K562 (cell line): ENCODE measurements at regions not wholly inside any gene's neighbourhood (a gene's known extent, or its start where the extent isn't known, plus 50 kb on each side); places are given as distances from the start of the nearest gene placed in this dataset.

Source experiments
- ELK3 ChIP-seq: fragments of 450-650 bp; formaldehyde crosslinking; IDR thresholded peaks from 2 replicates; pipeline ENCODE4 v1.4.0; 2020; ENCODE audit warnings: mild to moderate bottlenecking
- FOXA3 ChIP-seq, 2 experiments: fragments of 450-650 bp in 1 of 2; sonication (generic) in 1 of 2; formaldehyde crosslinking; IDR thresholded peaks in 1 of 2; conservative IDR thresholded peaks in 1 of 2; 2 replicates each; pipeline versions ENCODE4 v1.4.0 to v1.8.0; 2020 to 2022; ENCODE audit warnings: mild to moderate bottlenecking in 2 of 2, missing genetic modification reagents in 1 of 2
- FOXJ3 ChIP-seq: sonication (generic); formaldehyde crosslinking; IDR thresholded peaks from 2 replicates; pipeline ENCODE4 v1.4.0; 2020; ENCODE audit warnings: mild to moderate bottlenecking, missing genetic modification reagents
- FOXK2 ChIP-seq, 2 experiments: fragments of 450-650 bp; IDR thresholded peaks in 1 of 2; conservative IDR thresholded peaks in 1 of 2; 2 replicates each; pipeline ENCODE4 v1.6.1; 2016; ENCODE audit warnings: low read depth in 2 of 2, mild to moderate bottlenecking in 1 of 2
- HOMEZ ChIP-seq: fragments of 250-450 bp; sonication (Bioruptor Pico); IDR thresholded peaks from 2 replicates; pipeline ENCODE4 v1.4.0; 2020; ENCODE audit warnings: mild to moderate bottlenecking, moderate library complexity
- KLF13 ChIP-seq: fragments of 450-650 bp; IDR thresholded peaks from 2 replicates; pipeline ENCODE4 v1.6.1; 2016; ENCODE audit warnings: missing genetic modification characterization, low read depth, mild to moderate bottlenecking, missing compliant biosample characterization, moderate library complexity, borderline replicate concordance
- L3MBTL2 ChIP-seq: fragments of 450-650 bp; IDR thresholded peaks from 2 replicates; pipeline ENCODE4 v1.6.1; 2016; ENCODE audit warnings: mild to moderate bottlenecking, moderate library complexity
- LEF1 ChIP-seq: fragments of 450-650 bp; IDR thresholded peaks from 2 replicates; pipeline ENCODE4 v1.6.1; 2016; ENCODE audit warnings: mild to moderate bottlenecking
- MXD1 ChIP-seq: fragments of 250-450 bp; sonication (Bioruptor Pico); IDR thresholded peaks from 2 replicates; pipeline ENCODE4 v1.8.0; 2021; ENCODE audit warnings: borderline replicate concordance, mild to moderate bottlenecking, moderate library complexity; ENCODE audit not compliant: poor library complexity, severe bottlenecking
- SRSF9 ChIP-seq: fragments of 200-400 bp; formaldehyde crosslinking; IDR thresholded peaks from 2 replicates; pipeline ENCODE4 v1.6.1; 2017; ENCODE audit warnings: low read depth, low read length, borderline replicate concordance
- TCF15 ChIP-seq: fragments of 250-450 bp; sonication (Bioruptor Pico); IDR thresholded peaks from 2 replicates; pipeline ENCODE4 v1.8.0; 2022; ENCODE audit warnings: moderate library complexity, mild to moderate bottlenecking, inconsistent platforms
- TEAD4 ChIP-seq, 2 experiments: sonication (generic) in 1 of 2; formaldehyde crosslinking in 1 of 2; IDR thresholded peaks; 2 replicates each; pipeline versions ENCODE4 v1.6.1 to v1.8.0; 2012 to 2022; ENCODE audit warnings: borderline replicate concordance in 1 of 2, inconsistent platforms in 1 of 2, low read length in 1 of 2, mild to moderate bottlenecking in 1 of 2, missing genetic modification reagents in 1 of 2
- ZNF146 ChIP-seq: IDR thresholded peaks from one replicate; pipeline ENCODE4 v1.6.1; 2018; ENCODE audit warnings: missing compliant biosample characterization; ENCODE audit not compliant: unreplicated experiment
- ZNF165 ChIP-seq: fragments of 250-450 bp; sonication (Bioruptor Pico); IDR thresholded peaks from 2 replicates; pipeline ENCODE4 v1.4.0; 2020; ENCODE audit warnings: borderline replicate concordance
- ZNF197 ChIP-seq: fragments of 200-800 bp; sonication (Bioruptor generic); IDR thresholded peaks from 2 replicates; pipeline ENCODE4 v1.6.1; 2016; ENCODE audit warnings: low read depth, missing genetic modification characterization, missing compliant biosample characterization
- ZNF354B ChIP-seq: fragments of 250-450 bp; sonication (Bioruptor Pico); IDR thresholded peaks from 2 replicates; pipeline ENCODE4 v1.4.0; 2020
- ZNF609 ChIP-seq: sonication (generic); formaldehyde crosslinking; IDR thresholded peaks from 2 replicates; pipeline ENCODE4 v1.8.1; 2023; ENCODE audit warnings: missing genetic modification reagents, mild to moderate bottlenecking, borderline replicate concordance
- ZSCAN29 ChIP-seq: fragments of 450-650 bp; IDR thresholded peaks from 2 replicates; pipeline ENCODE4 v1.6.1; 2017

- TF ChIP-seq ZNF165 = no peak
- no peak for TF ChIP-seq LEF1
- no peak for TF ChIP-seq ZNF146 (CRISPR knock-in tag)
- no peak for TF ChIP-seq ZNF197 (CRISPR knock-in tag)
- no peak for TF ChIP-seq FOXK2 (conservative IDR thresholded peaks at IDR 0.05 in 1 of 2, IDR thresholded peaks at IDR 0.05 in 1 of 2; ENCODE audit: low read depth in 2 of 2)
- TF ChIP-seq FOXA3 (CRISPR knock-in tag; conservative IDR thresholded peaks at IDR 0.05 in 1 of 2, IDR thresholded peaks at IDR 0.05 in 1 of 2) = no peak
- no peak for TF ChIP-seq ZSCAN29
- no peak for TF ChIP-seq ELK3 (CRISPR knock-in tag)
- TF ChIP-seq ZNF354B (CRISPR knock-in tag) = no peak
- TF ChIP-seq TCF15 = no peak
- peak; percentile 52; the same call in 1 of the 2 replicates for TF ChIP-seq KLF13
- TF ChIP-seq FOXJ3 (CRISPR knock-in tag) = no peak
- no peak for TF ChIP-seq MXD1
- peak; percentile 62; the same call in 1 of the 2 replicates for TF ChIP-seq L3MBTL2
- TF ChIP-seq ZNF609 (CRISPR knock-in tag) = no peak
- no peak for TF ChIP-seq SRSF9
- no peak for TF ChIP-seq TEAD4 (IDR thresholded peaks at IDR 0.05; ENCODE audit: low read length)
- no peak for TF ChIP-seq TEAD4 (CRISPR knock-in tag; IDR thresholded peaks at IDR 0.05; ENCODE audit: borderline replicate concordance)
- TF ChIP-seq HOMEZ = no peak
These were observed 496.4 kb downstream of the BUD13 start (continued) for GRCh38 chr11:116276051-116277044.
